ENCODE measurements at regions not wholly inside any gene's neighbourhood (a gene's known extent, or its start where the extent isn't known, plus 50 kb on each side); places are given as distances from the start of the nearest gene placed in this dataset.

GRCh38 chr6:166751051-166751595, 124.1 kb upstream of the RPS6KA2 start:
- H3K27me3 ChIP-seq, result no peaks in the 10 kb centered on the region
- no peaks in the 10 kb centered on the region for H3K4me1 ChIP-seq (ENCODE audit: insufficient read depth)
- no peak overlapping the region for H3K4me3 ChIP-seq
- H3K36me3 ChIP-seq, result no peaks in the 10 kb centered on the region
- TF ChIP-seq EP300 (IDR thresholded peaks at IDR 0.05), result no peak
- no peak for TF ChIP-seq POLR2A (IDR thresholded peaks at IDR 0.05)
- no peak for TF ChIP-seq CTCF (IDR thresholded peaks at IDR 0.05)
- H3K9me3 ChIP-seq, result no peaks in the 10 kb centered on the region
- intact Hi-C loops (cut with DNase I), result no loop called here
- no peak overlapping the region for H3K27ac ChIP-seq
- DNase-seq, result no peak
- WGBS, 3 donors, result 42 to 56% (median 52%) methylated on average over 19 of the region's 19 CpGs

GRCh38 chr6:166750108-166750793, 123.2 kb upstream of the RPS6KA2 start:
- H3K9me3 ChIP-seq, result no peaks in the 10 kb centered on the region
- H3K36me3 ChIP-seq, result no peaks in the 10 kb centered on the region
- TF ChIP-seq POLR2A (IDR thresholded peaks at IDR 0.05) (no peak), EP300 (IDR thresholded peaks at IDR 0.05) (no peak), CTCF (IDR thresholded peaks at IDR 0.05) (no peak)
- DNase-seq, result no peak
- H3K27me3 ChIP-seq, result no peaks in the 10 kb centered on the region
- WGBS, 3 donors, result 73 to 78% (median 77%) methylated on average over 19 of the region's 19 CpGs
- no peaks in the 10 kb centered on the region for H3K4me1 ChIP-seq (ENCODE audit: insufficient read depth)
- H3K4me3 ChIP-seq, result no peak overlapping the region
- intact Hi-C loops (cut with DNase I), result no loop called here
- H3K27ac ChIP-seq, result no peak overlapping the region

- no peak for TF ChIP-seq POLR2A (IDR thresholded peaks at IDR 0.05)
- intact Hi-C loops (cut with DNase I), result no loop called here
- no peaks in the 10 kb centered on the region for H3K4me1 ChIP-seq (ENCODE audit: insufficient read depth)
- DNase-seq, result no peak
- H3K27me3 ChIP-seq, result no peaks in the 10 kb centered on the region
- 76 to 88% (median 79%) methylated on average over 5 to 6 of the region's 6 CpGs for WGBS, 3 donors
- no peak overlapping the region for H3K4me3 ChIP-seq
- no peaks in the 10 kb centered on the region for H3K9me3 ChIP-seq
- H3K36me3 ChIP-seq, result no peaks in the 10 kb centered on the region
- no peak overlapping the region for H3K27ac ChIP-seq
Observed at GRCh38 chr6:166749666-166750065, 122.6 kb upstream of the RPS6KA2 start.

- WGBS, 3 donors, result 74 to 79% (median 75%) methylated on average over 25 to 29 of the region's 29 CpGs
- no peak for DNase-seq
- Histone ChIP-seq H3K27me3 (no peaks in the 10 kb centered on the region), H3K9me3 (no peaks in the 10 kb centered on the region), H3K27ac (no peak overlapping the region), H3K4me1 (ENCODE audit: insufficient read depth) (no peaks in the 10 kb centered on the region), H3K36me3 (no peaks in the 10 kb centered on the region), H3K4me3 (no peak overlapping the region)
- TF ChIP-seq POLR2A (IDR thresholded peaks at IDR 0.05), result no peak
- intact Hi-C loops (cut with DNase I), result no loop called here
Observed at GRCh38 chr6:166747644-166748595, 120.9 kb upstream of the RPS6KA2 start.

- 87 to 95% (median 91%) methylated on average over 16 of the region's 16 CpGs for WGBS, 3 donors
- H3K36me3 ChIP-seq, result no peaks in the 10 kb centered on the region
- intact Hi-C loops (cut with DNase I), result no loop called here
- H3K27me3 ChIP-seq, result no peaks in the 10 kb centered on the region
- TF ChIP-seq POLR2A (IDR thresholded peaks at IDR 0.05) (no peak), EP300 (IDR thresholded peaks at IDR 0.05) (no peak), CTCF (IDR thresholded peaks at IDR 0.05) (no peak)
- H3K27ac ChIP-seq, result no peak overlapping the region
- no peaks in the 10 kb centered on the region for H3K4me1 ChIP-seq (ENCODE audit: insufficient read depth)
- H3K4me3 ChIP-seq, result no peak overlapping the region
- no peak for DNase-seq
- H3K9me3 ChIP-seq, result no peaks in the 10 kb centered on the region
Observed at GRCh38 chr6:166745801-166746668, 119.0 kb upstream of the RPS6KA2 start.
